ENCODE measurements at regions not wholly inside any gene's neighbourhood (a gene's known extent, or its start where the extent isn't known, plus 50 kb on each side); places are given as distances from the start of the nearest gene placed in this dataset.

DNA sequence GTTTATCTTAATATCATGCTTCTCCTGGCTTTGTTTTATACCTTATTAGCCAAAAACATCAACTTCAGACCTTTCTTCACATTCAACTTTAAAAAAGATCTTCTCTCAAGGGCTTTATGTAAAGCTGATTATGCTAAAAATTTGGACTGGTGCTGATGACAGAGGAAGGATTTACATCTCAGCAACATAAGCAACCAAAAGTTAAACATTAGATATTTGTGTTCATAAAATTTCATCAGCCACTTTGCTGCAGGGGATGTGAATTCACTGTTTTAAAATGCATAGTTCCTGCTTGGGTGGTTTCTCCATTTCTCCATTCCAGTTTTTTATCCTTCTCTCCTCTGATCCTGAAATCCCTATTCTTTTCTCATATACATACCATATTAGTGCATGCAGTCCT is 398.6 kb upstream of the DDI1 start:
- H3K9me2 ChIP-seq (ENCODE audit: insufficient read depth, low read length), result no peaks in the 10 kb centered on the region
- H3K36me3 ChIP-seq (ENCODE audit: insufficient read depth, low read length), result no peaks in the 10 kb centered on the region
- H3F3A ChIP-seq (ENCODE audit: insufficient read depth, low read length, poor library complexity, severe bottlenecking), result no peaks in the 10 kb centered on the region
- H3K27ac ChIP-seq (ENCODE audit: low read length), result no peak overlapping the region
- TF ChIP-seq POLR2AphosphoS5 (IDR thresholded peaks at IDR 0.05) (no peak), RAD21 (conservative IDR thresholded peaks at IDR 0.05) (no peak), REST (IDR thresholded peaks at IDR 0.05; ENCODE audit: borderline replicate concordance) (no peak), TAF1 (IDR thresholded peaks at IDR 0.05; ENCODE audit: low read depth) (no peak), SMC3 (conservative IDR thresholded peaks at IDR 0.05; ENCODE audit: poor library complexity) (no peak), MXI1 (conservative IDR thresholded peaks at IDR 0.05; ENCODE audit: poor library complexity, severe bottlenecking) (no peak), EZH2 (IDR thresholded peaks at IDR 0.05; ENCODE audit: borderline replicate concordance, insufficient read depth, low read length, poor library complexity, severe bottlenecking) (no peak), CTCF (IDR thresholded peaks at IDR 0.05; ENCODE audit: poor library complexity, severe bottlenecking) (no peak), EP300 (conservative IDR thresholded peaks at IDR 0.05; ENCODE audit: poor library complexity, severe bottlenecking) (no peak)
- H3K9me3 ChIP-seq (ENCODE audit: low read length), result no peaks in the 10 kb centered on the region
- H3K4me3 ChIP-seq (ENCODE audit: low read length), result no peak overlapping the region
- H3K9ac ChIP-seq (ENCODE audit: low read length), result no peak overlapping the region
- H4K20me1 ChIP-seq (ENCODE audit: insufficient read depth), result no peaks in the 10 kb centered on the region
- H3K79me2 ChIP-seq (replicated peaks; ENCODE audit: insufficient read depth, low read length), result no peaks in the 10 kb centered on the region
- no peaks in the 10 kb centered on the region for H3K27me3 ChIP-seq (ENCODE audit: insufficient read depth, low read depth, low read length)
- no peak overlapping the region for H3K4me2 ChIP-seq (ENCODE audit: low read length)
- no peak overlapping the region for H2AFZ ChIP-seq (ENCODE audit: low read depth, low read length)

GRCh38 chr11:103644676-103645075 is 391.8 kb upstream of the DDI1 start:
- Histone ChIP-seq H3K27me3 (ENCODE audit: insufficient read depth, low read depth, low read length) (no peaks in the 10 kb centered on the region), H3K9me3 (ENCODE audit: low read length) (no peaks in the 10 kb centered on the region), H3K9me2 (ENCODE audit: insufficient read depth, low read length) (no peaks in the 10 kb centered on the region), H3F3A (ENCODE audit: insufficient read depth, low read length, poor library complexity, severe bottlenecking) (no peaks in the 10 kb centered on the region), H4K20me1 (ENCODE audit: insufficient read depth) (no peaks in the 10 kb centered on the region), H3K4me2 (ENCODE audit: low read length) (no peak overlapping the region), H3K27ac (ENCODE audit: low read length) (no peak overlapping the region), H3K9ac (ENCODE audit: low read length) (no peak overlapping the region), H3K79me2 (replicated peaks; ENCODE audit: insufficient read depth, low read length) (no peaks in the 10 kb centered on the region), H2AFZ (ENCODE audit: low read depth, low read length) (no peak overlapping the region), H3K36me3 (ENCODE audit: insufficient read depth, low read length) (no peaks in the 10 kb centered on the region), H3K4me3 (ENCODE audit: low read length) (no peak overlapping the region)
- no peak for TF ChIP-seq REST (IDR thresholded peaks at IDR 0.05; ENCODE audit: borderline replicate concordance)
- TF ChIP-seq EP300 (conservative IDR thresholded peaks at IDR 0.05; ENCODE audit: poor library complexity, severe bottlenecking), result no peak
- TF ChIP-seq EZH2 (IDR thresholded peaks at IDR 0.05; ENCODE audit: borderline replicate concordance, insufficient read depth, low read length, poor library complexity, severe bottlenecking), result no peak
- no peak for TF ChIP-seq CTCF (IDR thresholded peaks at IDR 0.05; ENCODE audit: poor library complexity, severe bottlenecking)
- no peak for TF ChIP-seq TAF1 (IDR thresholded peaks at IDR 0.05; ENCODE audit: low read depth)
- TF ChIP-seq MXI1 (conservative IDR thresholded peaks at IDR 0.05; ENCODE audit: poor library complexity, severe bottlenecking), result no peak
- TF ChIP-seq RAD21 (conservative IDR thresholded peaks at IDR 0.05), result no peak
- TF ChIP-seq POLR2AphosphoS5 (IDR thresholded peaks at IDR 0.05), result no peak
- TF ChIP-seq SMC3 (conservative IDR thresholded peaks at IDR 0.05; ENCODE audit: poor library complexity), result no peak
